Cardiac fibroblast (primary cell): ENCODE measurements at regions not wholly inside any gene's neighbourhood (a gene's known extent, or its start where the extent isn't known, plus 50 kb on each side); places are given as distances from the start of the nearest gene placed in this dataset.

Experiments used
- DNase-seq, 2 donors: peaks; one replicate each; pipeline versions ENCODE4 v3.0.0 to v3.0.0-alpha.2; 2010; ENCODE audit warnings: low read depth in 2 of 2
- H3K4me3 ChIP-seq, 2 donors: replicated peaks in 1 of 2; 1 replicate in 1 of 2; 2 replicates in 1 of 2; pipeline ENCODE4 v1.5.1; 2011; ENCODE audit warnings: low read depth in 2 of 2, low read length in 2 of 2, mild to moderate bottlenecking in 2 of 2, moderate library complexity in 1 of 2
- TF ChIP-seq, protein P1 (sequence below): IDR thresholded peaks from one replicate; pipeline ENCODE4 v1.5.1; 2011; ENCODE audit warnings: low read depth, mild to moderate bottlenecking, low read length, inconsistent platforms

DNA sequence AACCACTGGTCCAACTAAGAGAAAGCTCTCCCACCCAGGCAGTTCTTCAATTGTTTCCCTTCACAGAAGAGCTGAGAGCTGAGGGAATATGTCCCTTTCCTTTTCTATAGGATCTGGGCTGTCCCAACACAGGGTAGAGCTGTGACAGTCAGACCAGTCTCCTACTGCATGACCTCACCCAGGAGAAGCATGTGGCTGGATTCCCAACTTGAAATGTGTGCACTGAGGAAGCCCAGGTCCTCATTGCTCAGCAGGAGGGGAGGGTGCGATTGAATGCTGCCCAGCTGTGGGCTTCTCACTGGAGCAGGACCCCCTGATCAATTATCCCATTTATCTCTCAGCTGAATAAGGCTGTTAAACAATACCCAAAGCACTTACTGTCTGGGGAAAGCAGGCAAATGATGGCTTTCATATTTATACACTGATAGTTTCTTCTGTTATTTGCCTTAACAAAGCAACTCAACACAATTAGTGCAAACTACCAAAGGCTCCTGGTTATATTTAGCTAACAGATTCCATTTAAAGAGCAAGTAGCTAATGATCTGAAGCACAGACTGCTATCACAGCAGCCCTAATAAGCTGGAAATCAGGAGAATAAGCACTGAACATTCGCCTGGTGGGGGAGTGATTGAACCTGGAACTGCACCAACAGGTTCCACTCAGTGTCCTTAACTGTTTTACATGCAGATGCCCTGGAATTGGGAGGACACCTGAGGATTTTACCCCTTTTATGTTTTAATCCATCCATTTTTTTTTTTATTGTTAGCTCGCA lies 508.8 kb downstream of the CCSER2 start:
- no peak overlapping the region for H3K4me3 ChIP-seq
- no peak for DNase-seq
- TF ChIP-seq, protein P1, sequence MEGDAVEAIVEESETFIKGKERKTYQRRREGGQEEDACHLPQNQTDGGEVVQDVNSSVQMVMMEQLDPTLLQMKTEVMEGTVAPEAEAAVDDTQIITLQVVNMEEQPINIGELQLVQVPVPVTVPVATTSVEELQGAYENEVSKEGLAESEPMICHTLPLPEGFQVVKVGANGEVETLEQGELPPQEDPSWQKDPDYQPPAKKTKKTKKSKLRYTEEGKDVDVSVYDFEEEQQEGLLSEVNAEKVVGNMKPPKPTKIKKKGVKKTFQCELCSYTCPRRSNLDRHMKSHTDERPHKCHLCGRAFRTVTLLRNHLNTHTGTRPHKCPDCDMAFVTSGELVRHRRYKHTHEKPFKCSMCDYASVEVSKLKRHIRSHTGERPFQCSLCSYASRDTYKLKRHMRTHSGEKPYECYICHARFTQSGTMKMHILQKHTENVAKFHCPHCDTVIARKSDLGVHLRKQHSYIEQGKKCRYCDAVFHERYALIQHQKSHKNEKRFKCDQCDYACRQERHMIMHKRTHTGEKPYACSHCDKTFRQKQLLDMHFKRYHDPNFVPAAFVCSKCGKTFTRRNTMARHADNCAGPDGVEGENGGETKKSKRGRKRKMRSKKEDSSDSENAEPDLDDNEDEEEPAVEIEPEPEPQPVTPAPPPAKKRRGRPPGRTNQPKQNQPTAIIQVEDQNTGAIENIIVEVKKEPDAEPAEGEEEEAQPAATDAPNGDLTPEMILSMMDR: no peak

DNA sequence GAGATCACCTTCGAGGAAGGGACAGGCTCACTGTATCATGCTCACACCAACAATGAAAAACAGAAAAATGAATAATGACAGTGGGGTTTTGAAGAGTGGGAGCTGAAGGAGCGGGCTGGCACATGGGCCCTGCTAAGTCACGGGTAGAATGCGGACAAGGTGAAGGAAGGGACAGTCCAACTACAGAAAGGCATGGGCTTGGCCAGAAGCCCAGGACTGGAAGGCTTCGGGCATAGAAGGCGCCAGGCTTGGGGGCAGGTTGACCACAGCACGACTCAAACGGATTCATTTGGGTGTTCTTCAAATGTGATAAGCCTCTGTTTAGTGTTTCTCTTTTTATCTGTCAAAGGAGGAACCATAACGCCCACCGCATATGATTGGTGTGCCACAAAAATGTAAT lies 509.5 kb downstream of the CCSER2 start:
- H3K4me3 ChIP-seq: no peak overlapping the region
- DNase-seq: peak in 1 of 2 donors; percentile 3
- TF ChIP-seq, protein P1: no peak

DNA sequence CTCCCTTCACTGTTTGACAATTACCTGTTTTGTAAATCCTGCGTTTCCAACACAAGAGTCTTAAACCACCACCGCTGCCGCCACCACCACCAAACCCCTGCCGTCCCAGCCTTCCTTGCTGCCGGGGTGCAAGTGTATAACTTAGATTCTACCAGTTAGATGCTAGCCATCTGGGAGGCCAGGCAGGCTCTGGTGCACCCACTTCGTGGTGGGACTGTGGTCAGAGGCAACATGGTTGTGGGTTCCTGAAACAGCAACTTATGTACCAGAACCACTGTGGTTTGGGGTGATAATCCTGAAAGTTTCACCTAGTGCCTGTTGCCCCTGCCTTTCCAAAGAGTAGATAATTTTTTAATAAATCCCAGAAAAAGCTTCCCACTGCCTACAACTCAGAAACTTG lies 510.5 kb downstream of the CCSER2 start:
- no peak for DNase-seq
- TF ChIP-seq, protein P1: no peak
- H3K4me3 ChIP-seq: no peak overlapping the region

DNA sequence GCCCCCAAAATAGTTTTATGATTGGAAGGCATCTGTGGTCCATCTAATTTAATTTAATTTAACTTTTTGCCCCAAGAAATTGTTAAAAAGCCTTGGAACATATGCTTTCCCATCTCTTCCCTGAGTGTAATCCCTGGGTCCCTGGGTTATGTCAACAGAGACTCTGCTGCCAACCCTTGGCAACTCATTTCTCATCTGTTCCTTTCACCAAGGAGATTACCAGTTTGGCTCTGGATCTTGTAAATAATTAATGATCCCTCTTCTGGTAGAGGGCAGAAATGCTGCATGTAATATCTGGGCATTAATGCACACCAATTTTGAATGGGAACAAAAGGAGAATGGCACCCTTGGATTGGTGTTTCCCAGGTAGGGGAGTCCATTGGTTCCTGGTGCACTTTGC lies 514.2 kb downstream of the CCSER2 start:
- no peak overlapping the region for H3K4me3 ChIP-seq
- TF ChIP-seq, protein P1: no peak
- no peak for DNase-seq

DNA sequence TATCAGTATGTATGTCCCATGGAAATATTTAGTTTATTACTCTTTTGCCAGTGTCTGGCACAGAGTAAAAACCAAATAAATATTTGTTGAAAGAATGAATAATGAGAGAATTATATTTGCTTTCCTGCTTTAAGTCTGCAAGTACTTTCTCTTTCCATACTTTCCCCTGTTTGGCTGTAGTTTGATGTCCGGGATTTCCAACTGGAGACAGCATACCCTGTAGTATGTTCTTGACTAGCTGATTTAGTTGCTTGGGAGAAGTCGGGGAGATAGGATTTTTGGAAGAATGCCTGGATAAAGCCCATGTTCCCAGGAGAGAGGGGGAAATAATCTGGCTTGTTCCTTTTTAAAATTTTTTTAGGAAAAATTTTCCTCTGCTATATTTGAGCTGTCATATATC lies 516.1 kb downstream of the CCSER2 start:
- DNase-seq: no peak
- TF ChIP-seq, protein P1: no peak

DNA sequence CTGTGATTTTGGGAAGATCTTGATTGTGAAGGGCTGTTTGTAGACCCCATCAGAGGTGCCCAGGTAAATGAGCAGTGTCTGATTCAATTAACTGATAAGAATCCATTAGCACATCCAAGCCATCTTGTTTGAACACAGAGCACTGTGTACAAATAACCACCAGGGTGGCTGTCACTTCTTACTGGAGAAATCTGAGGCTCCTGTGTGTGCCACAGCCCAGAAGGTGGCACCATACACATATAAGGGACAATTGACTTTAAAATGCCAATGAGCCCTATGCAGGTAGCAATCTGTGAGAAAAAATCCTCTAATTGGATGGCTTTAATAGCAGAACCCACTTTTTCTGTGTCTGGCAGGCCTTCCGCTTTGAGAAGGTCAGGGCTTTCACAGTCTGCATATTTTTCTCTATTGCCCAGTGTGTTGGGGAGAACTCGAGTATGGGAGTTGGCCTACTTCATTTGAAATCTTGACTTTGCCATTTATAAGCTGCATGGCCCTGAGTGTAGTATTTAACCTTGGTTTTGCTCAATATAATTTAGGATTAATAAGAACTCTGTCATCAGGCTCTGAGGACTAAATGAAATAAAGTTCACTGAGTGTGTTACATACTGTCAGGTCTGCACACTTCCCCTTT lies 517.4 kb downstream of the CCSER2 start:
- TF ChIP-seq, protein P1: no peak
- DNase-seq: no peak
- H3K4me3 ChIP-seq: no peak overlapping the region

More for the DNA sequence above, 516.1 kb downstream of the CCSER2 start:
- H3K4me3 ChIP-seq: no peak overlapping the region
